OCI-LY3 (cell line): ENCODE measurements at regions not wholly inside any gene's neighbourhood (a gene's known extent, or its start where the extent isn't known, plus 50 kb on each side); places are given as distances from the start of the nearest gene placed in this dataset.
"Not testable (repeated sequence)": the region's sequence is repeated elsewhere in the genome, so short reads cannot be mapped to it uniquely, and the experiment has no call there.

Experiments
- CTCF ChIP-seq: fragments of 200-600, 300-600 bp; sonication (generic); IDR thresholded peaks from 2 replicates; pipeline ENCODE4 v1.5.1; 2014; ENCODE audit warnings: antibody characterized with exemption, low read length, low read depth
- EZH2phosphoT487 ChIP-seq: fragments of 200-600 bp; shearing (Covaris generic); IDR thresholded peaks from 2 replicates; pipeline ENCODE4 v1.6.1; 2018; ENCODE audit warnings: antibody characterized with exemption, mixed run types, low read depth

GRCh38 chr5:5831622-5832021, 409.1 kb downstream of the ICE1 start:
- not testable (repeated sequence) for TF ChIP-seq CTCF, EZH2phosphoT487
